Mucosa of descending colon (tissue), 3 donors: ENCODE measurements at regions not wholly inside any gene's neighbourhood (a gene's known extent, or its start where the extent isn't known, plus 50 kb on each side); places are given as distances from the start of the nearest gene placed in this dataset.
A peak's percentile ranks its signal among the peaks of the same experiment; 100 is the strongest.

ENCODE experiments used
- ATAC-seq: fragments of 200-7000 bp; cut with Tn5 transposase; one replicate; pipeline ENCODE4 v1.9.1; 2020; ENCODE audit warnings: mild to moderate bottlenecking, moderate library complexity
- DNase-seq, 3 donors: peaks; one replicate each; pipeline ENCODE4 v3.0.0-alpha.2; 2020
- H3K36me3 ChIP-seq: fragments of 200-600 bp; one replicate; pipeline ENCODE4 v1.8.0; 2021; ENCODE audit warnings: low read depth, mild to moderate bottlenecking
- H3K4me1 ChIP-seq: fragments of 200-600 bp; one replicate; pipeline ENCODE4 v1.8.0; 2021; ENCODE audit warnings: low read depth, mild to moderate bottlenecking
- H3K4me3 ChIP-seq: fragments of 200-600 bp; one replicate; pipeline ENCODE4 v1.8.0; 2021; ENCODE audit warnings: mild to moderate bottlenecking
- H3K9me3 ChIP-seq: fragments of 200-600 bp; one replicate; pipeline ENCODE4 v1.8.0; 2021; ENCODE audit warnings: mild to moderate bottlenecking
- intact Hi-C, 2 donors: fragments of 100-400 bp; cut with DNase I in 1 of 2; cut with micrococcal nuclease in 1 of 2; formaldehyde crosslinking; loops; one replicate each; pipeline versions ENCODE4 v1.11.0 to v1.11.1; 2022; cut with DNase I, micrococcal nuclease
- TF ChIP-seq, protein P1 (sequence below): fragments of 200-600 bp; IDR thresholded peaks from one replicate; pipeline ENCODE4 v1.8.0; 2022; ENCODE audit warnings: antibody characterized with exemption, mild to moderate bottlenecking
- donor health status: DM: no; HTN: no; CAD: no; lungs with moderate emphysema.
- donor health status: DM: no; HTN: no; CAD: no.
- donor health status: DM: no; HTN: yes; CAD: no.

GRCh38 chr9:129342591-129343423, 164.7 kb upstream of the IER5L start:
- intact Hi-C loops = no loop called here

GRCh38 chr9:129341987-129342348, 163.9 kb upstream of the IER5L start:
- Histone ChIP-seq H3K4me3 (no peak overlapping the region), H3K9me3 (no peaks in the 10 kb centered on the region), H3K4me1 (peaks cover 5% of the 10 kb centered on the region), H3K36me3 (no peaks in the 10 kb centered on the region)
- no peak for ATAC-seq
- intact Hi-C loops = no loop called here
- no peak for DNase-seq
- TF ChIP-seq, protein P1, sequence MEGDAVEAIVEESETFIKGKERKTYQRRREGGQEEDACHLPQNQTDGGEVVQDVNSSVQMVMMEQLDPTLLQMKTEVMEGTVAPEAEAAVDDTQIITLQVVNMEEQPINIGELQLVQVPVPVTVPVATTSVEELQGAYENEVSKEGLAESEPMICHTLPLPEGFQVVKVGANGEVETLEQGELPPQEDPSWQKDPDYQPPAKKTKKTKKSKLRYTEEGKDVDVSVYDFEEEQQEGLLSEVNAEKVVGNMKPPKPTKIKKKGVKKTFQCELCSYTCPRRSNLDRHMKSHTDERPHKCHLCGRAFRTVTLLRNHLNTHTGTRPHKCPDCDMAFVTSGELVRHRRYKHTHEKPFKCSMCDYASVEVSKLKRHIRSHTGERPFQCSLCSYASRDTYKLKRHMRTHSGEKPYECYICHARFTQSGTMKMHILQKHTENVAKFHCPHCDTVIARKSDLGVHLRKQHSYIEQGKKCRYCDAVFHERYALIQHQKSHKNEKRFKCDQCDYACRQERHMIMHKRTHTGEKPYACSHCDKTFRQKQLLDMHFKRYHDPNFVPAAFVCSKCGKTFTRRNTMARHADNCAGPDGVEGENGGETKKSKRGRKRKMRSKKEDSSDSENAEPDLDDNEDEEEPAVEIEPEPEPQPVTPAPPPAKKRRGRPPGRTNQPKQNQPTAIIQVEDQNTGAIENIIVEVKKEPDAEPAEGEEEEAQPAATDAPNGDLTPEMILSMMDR = no peak

More at GRCh38 chr9:129342591-129343423, 164.7 kb upstream of the IER5L start:
- ATAC-seq (no peak), DNase-seq (peak in 1 of 3 donors; percentile 49)
- Histone ChIP-seq H3K4me1 (no peaks in the 10 kb centered on the region), H3K4me3 (no peak overlapping the region), H3K9me3 (no peaks in the 10 kb centered on the region), H3K36me3 (no peaks in the 10 kb centered on the region)
- TF ChIP-seq, protein P1 = no peak

- TF ChIP-seq, protein P1 = no peak
- H3K4me3 ChIP-seq = no peak overlapping the region
- peaks cover 10% of the 10 kb centered on the region for H3K4me1 ChIP-seq
- H3K9me3 ChIP-seq = no peaks in the 10 kb centered on the region
- no peaks in the 10 kb centered on the region for H3K36me3 ChIP-seq
- DNase-seq = no peak
- no peak for ATAC-seq
- intact Hi-C loops = no loop called here
Observed at GRCh38 chr9:129341171-129341986, 163.3 kb upstream of the IER5L start.

GRCh38 chr9:129340427-129341170, 162.5 kb upstream of the IER5L start:
- Histone ChIP-seq H3K4me3 (no peak overlapping the region), H3K9me3 (no peaks in the 10 kb centered on the region), H3K4me1 (peaks cover 16% of the 10 kb centered on the region), H3K36me3 (no peaks in the 10 kb centered on the region)
- intact Hi-C loops = no loop called here
- ATAC-seq (no peak), DNase-seq (no peak)
- TF ChIP-seq, protein P1 = no peak

DNA sequence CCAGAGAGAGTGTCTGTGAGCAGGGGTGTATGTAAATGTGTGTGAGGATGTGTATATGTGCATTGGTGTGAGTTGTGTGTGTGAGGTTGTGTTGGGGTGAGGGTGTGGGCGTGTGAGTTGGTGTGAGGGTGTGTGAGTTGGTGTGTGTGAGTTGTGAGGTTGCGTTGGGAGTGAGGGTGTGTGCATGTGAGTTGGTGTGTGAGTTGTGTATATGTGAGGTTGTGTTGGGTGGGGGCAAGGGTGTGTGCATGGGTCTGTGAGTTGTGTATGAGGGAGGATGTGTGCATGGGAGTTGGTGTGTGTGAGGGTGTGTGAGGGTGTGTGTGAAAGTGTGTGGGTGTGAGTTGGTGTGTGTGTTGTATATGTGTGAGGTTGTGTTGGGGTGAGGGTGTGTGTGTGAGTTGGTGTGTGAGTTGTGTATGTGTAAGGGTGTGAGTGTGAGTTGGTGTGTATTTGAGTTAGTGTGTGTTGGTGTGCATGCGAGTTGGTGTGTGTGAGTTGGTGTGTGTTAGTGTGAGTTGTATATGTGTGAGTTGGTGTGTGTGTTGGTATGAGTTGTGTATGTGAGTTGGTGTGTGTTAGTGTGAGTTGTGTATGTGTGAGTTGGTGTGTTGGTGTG, 161.6 kb upstream of the IER5L start:
- no peak overlapping the region for H3K4me3 ChIP-seq
- intact Hi-C loops = no loop called here
- peaks cover 16% of the 10 kb centered on the region for H3K4me1 ChIP-seq
- ATAC-seq (no peak), DNase-seq (no peak)
- H3K36me3 ChIP-seq = no peaks in the 10 kb centered on the region
- H3K9me3 ChIP-seq = no peaks in the 10 kb centered on the region
- TF ChIP-seq, protein P1 = no peak
